Trophoblast cell (in vitro differentiated cells and primary cell): ENCODE measurements at regions not wholly inside any gene's neighbourhood (a gene's known extent, or its start where the extent isn't known, plus 50 kb on each side); places are given as distances from the start of the nearest gene placed in this dataset.
"Not testable (repeated sequence)": the region's sequence is repeated elsewhere in the genome, so short reads cannot be mapped to it uniquely, and the experiment has no call there.

Source experiments
- DNase-seq, 2 donors: peaks; one replicate each; pipeline ENCODE4 v3.0.0-alpha.2; 2016
- H2AFZ ChIP-seq: 2 replicates; pipeline ENCODE4 v1.6.1; 2013; ENCODE audit warnings: low read length, moderate library complexity, mild to moderate bottlenecking; ENCODE audit not compliant: insufficient read depth, poor library complexity
- H2AK5ac ChIP-seq: 2 replicates; pipeline ENCODE4 v1.6.1; 2013; ENCODE audit warnings: mild to moderate bottlenecking, low read length
- H2BK120ac ChIP-seq: 2 replicates; pipeline ENCODE4 v1.6.1; 2013; ENCODE audit warnings: low read length, mild to moderate bottlenecking, moderate library complexity; ENCODE audit not compliant: insufficient read depth, poor library complexity
- H2BK12ac ChIP-seq: 2 replicates; pipeline ENCODE4 v1.6.1; 2013; ENCODE audit warnings: mild to moderate bottlenecking, low read length, moderate library complexity
- H2BK5ac ChIP-seq: 2 replicates; pipeline ENCODE4 v1.6.1; 2013; ENCODE audit warnings: low read length, low read depth, moderate library complexity, mild to moderate bottlenecking; ENCODE audit not compliant: poor library complexity
- H3K14ac ChIP-seq: 2 replicates; pipeline ENCODE4 v1.6.1; 2013; ENCODE audit warnings: mild to moderate bottlenecking, low read length
- H3K18ac ChIP-seq: 2 replicates; pipeline ENCODE4 v1.6.1; 2013; ENCODE audit warnings: mild to moderate bottlenecking, low read length
- H3K23ac ChIP-seq: 2 replicates; pipeline ENCODE4 v1.6.1; 2013; ENCODE audit warnings: low read length
- H3K27ac ChIP-seq: 2 replicates; pipeline ENCODE4 v1.5.1; 2013; ENCODE audit warnings: low read depth, mild to moderate bottlenecking, inconsistent platforms, low read length, moderate library complexity
- H3K27me3 ChIP-seq: 2 replicates; pipeline ENCODE4 v1.6.1; 2013; ENCODE audit warnings: inconsistent platforms, mild to moderate bottlenecking, low read length, moderate library complexity; ENCODE audit not compliant: insufficient read depth
- H3K36me3 ChIP-seq, 2 experiments: 1 replicate in 1 of 2; 2 replicates in 1 of 2; pipeline ENCODE4 v1.6.1; 2013; ENCODE audit warnings: low read length in 2 of 2, mild to moderate bottlenecking in 2 of 2, moderate library complexity in 1 of 2; ENCODE audit not compliant: insufficient read depth in 2 of 2, control insufficient read depth in 1 of 2
- H3K4ac ChIP-seq: 2 replicates; pipeline ENCODE4 v1.6.1; 2013; ENCODE audit warnings: low read depth, mild to moderate bottlenecking, low read length, moderate library complexity
- H3K4me1 ChIP-seq, 2 experiments: 1 replicate in 1 of 2; 2 replicates in 1 of 2; pipeline ENCODE4 v1.6.1; 2013; ENCODE audit warnings: low read length in 2 of 2, mild to moderate bottlenecking in 2 of 2, moderate library complexity in 1 of 2; ENCODE audit not compliant: insufficient read depth in 2 of 2, control insufficient read depth in 1 of 2
- H3K4me2 ChIP-seq: 2 replicates; pipeline ENCODE4 v1.6.1; 2013; ENCODE audit warnings: inconsistent platforms, mild to moderate bottlenecking, low read length, moderate library complexity
- H3K4me3 ChIP-seq: 2 replicates; pipeline ENCODE4 v1.5.1; 2013; ENCODE audit warnings: mild to moderate bottlenecking, low read depth, low read length, inconsistent platforms
- H3K79me1 ChIP-seq: one replicate; pipeline ENCODE4 v1.6.1; 2013; ENCODE audit warnings: low read length
- H3K79me2 ChIP-seq: 2 replicates; pipeline ENCODE4 v1.6.1; 2013; ENCODE audit warnings: low read length, mild to moderate bottlenecking; ENCODE audit not compliant: control insufficient read depth, insufficient read depth, poor library complexity
- H3K9ac ChIP-seq: 2 replicates; pipeline ENCODE4 v1.6.1; 2013; ENCODE audit warnings: mild to moderate bottlenecking, low read length
- H3K9me3 ChIP-seq: 2 replicates; pipeline ENCODE4 v1.6.1; 2013; ENCODE audit warnings: low read depth, mild to moderate bottlenecking, control low read depth, inconsistent platforms, low read length; ENCODE audit not compliant: insufficient read depth
- H4K12ac ChIP-seq: 2 replicates; pipeline ENCODE4 v1.6.1; 2013; ENCODE audit warnings: low read depth, mild to moderate bottlenecking, low read length, moderate library complexity
- H4K8ac ChIP-seq: 2 replicates; pipeline ENCODE4 v1.6.1; 2013; ENCODE audit warnings: low read depth, mild to moderate bottlenecking, low read length, moderate library complexity
- H4K91ac ChIP-seq: one replicate; pipeline ENCODE4 v1.6.1; 2013; ENCODE audit warnings: low read depth, mild to moderate bottlenecking, low read length, moderate library complexity
- WGBS: extraction: QIAGEN DNeasy Blood & Tissue Kit; methylation state at CpG from one replicate; pipeline ENCODE4 v1.1.7; 2013; ENCODE audit warnings: missing lambda C conversion rate; ENCODE audit not compliant: insufficient read length, insufficient coverage; ENCODE audit errors: extremely low coverage; 5-methylcytosine and 5-hydroxymethylcytosine counted together

DNA sequence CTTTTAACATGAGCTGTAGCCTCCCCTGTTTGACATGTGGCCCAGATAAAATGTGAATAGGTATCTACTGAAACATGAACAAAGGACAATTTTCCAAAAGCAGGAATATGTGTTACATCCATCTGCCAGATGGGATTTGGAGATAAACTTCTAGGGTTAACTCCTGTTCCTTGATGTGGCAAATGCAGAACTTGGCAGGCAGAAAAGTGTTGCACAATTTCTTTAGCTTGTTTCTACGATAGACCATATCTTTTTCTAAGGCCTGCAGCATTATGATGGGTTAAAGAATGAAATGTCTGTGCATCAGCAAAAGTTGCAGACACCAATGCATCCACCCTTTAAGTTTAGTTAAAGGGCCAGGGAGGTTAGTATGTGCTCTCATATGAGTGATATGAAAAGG, 96.8 kb downstream of the CPXCR1 start:
- H3K79me2 ChIP-seq, H3K27me3 ChIP-seq, H3K18ac ChIP-seq, H3K4me3 ChIP-seq, H3K4me2 ChIP-seq, H3K14ac ChIP-seq, H4K12ac ChIP-seq, H3K9me3 ChIP-seq, H3K36me3 ChIP-seq, H2AK5ac ChIP-seq, H4K8ac ChIP-seq, H3K4me1 ChIP-seq, H2BK12ac ChIP-seq, DNase-seq, H3K4ac ChIP-seq, H2BK120ac ChIP-seq, H3K9ac ChIP-seq, H2BK5ac ChIP-seq, H3K23ac ChIP-seq, H4K91ac ChIP-seq, H2AFZ ChIP-seq, H3K79me1 ChIP-seq, H3K27ac ChIP-seq: not testable (repeated sequence)
- WGBS = no CpG with 5 or more reads among the region's 1 CpG

DNA sequence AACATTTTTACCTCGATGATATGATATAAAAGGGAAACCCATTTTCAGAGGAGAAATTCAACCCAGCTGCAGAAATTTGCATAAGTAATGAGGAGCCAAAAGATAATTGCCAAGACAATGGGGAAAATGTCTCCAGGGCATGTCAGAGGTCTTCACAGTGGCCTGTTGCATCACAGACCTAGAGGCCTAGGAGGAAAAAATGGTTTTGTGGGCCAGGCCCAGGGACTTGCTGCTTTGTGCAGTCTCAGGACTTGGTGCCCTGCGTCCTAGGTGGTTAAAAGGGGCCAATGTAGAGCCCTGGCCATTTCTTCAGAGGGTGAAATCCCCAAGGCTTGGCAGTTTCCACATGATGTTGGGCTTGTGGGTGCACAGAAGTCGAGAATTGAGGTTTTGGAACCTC, 106.9 kb downstream of the CPXCR1 start:
- Histone ChIP-seq H3K9ac (no peak overlapping the region), H2BK5ac (no peak overlapping the region), H2BK120ac (no peak overlapping the region), H3K4me3 (no peak overlapping the region), H3K4me2 (no peak overlapping the region), H3K23ac (no peak overlapping the region), H3K27ac (no peak overlapping the region), H4K12ac (no peak overlapping the region), H3K14ac (no peak overlapping the region), H3K27me3 (no peaks in the 10 kb centered on the region), H3K4me1 (no peaks in the 10 kb centered on the region), H3K9me3 (no peaks in the 10 kb centered on the region), H3K18ac (no peak overlapping the region), H3K36me3 (no peaks in the 10 kb centered on the region), H4K91ac (no peak overlapping the region), H2BK12ac (no peak overlapping the region), H3K79me1 (no peaks in the 10 kb centered on the region), H4K8ac (no peak overlapping the region), H3K4ac (no peak overlapping the region), H2AFZ (no peak overlapping the region), H3K79me2 (no peaks in the 10 kb centered on the region), H2AK5ac (no peak overlapping the region)
- no peak for DNase-seq
- WGBS = no CpG with 5 or more reads among the region's 3 CpGs

DNA sequence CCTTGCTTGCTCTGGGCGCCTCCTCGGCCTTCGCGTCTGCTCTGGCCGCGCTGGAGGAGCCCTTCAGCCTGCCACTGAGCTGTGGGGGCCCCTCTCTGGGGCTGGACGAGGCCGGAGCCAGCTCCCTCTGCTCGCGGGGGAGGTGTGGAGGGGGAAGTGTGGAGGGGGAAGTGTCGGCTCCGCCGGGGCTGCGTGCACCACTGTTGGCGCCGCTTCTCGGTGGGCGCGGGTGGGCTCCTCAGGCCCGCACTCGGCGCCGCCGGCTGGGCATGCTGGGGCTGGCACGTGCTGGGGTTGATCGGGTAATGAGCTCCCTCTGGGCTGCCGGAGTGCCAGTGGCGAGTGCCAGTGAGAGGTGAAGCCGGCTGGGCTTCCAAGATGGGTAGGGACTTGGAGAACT, 116.7 kb downstream of the CPXCR1 start:
- H3K9me3 ChIP-seq = no peaks in the 10 kb centered on the region
- no peak overlapping the region for H3K27ac ChIP-seq
- H3K23ac ChIP-seq = no peak overlapping the region
- H3K36me3 ChIP-seq = no peaks in the 10 kb centered on the region
- H4K91ac ChIP-seq = no peak overlapping the region
- no peak overlapping the region for H2BK12ac ChIP-seq
- no peak overlapping the region for H2BK120ac ChIP-seq
- H3K4me1 ChIP-seq = no peaks in the 10 kb centered on the region
- H3K18ac ChIP-seq = no peak overlapping the region
- no peak overlapping the region for H2AK5ac ChIP-seq
- H2AFZ ChIP-seq = no peak overlapping the region
- H2BK5ac ChIP-seq = no peak overlapping the region
- H3K79me1 ChIP-seq = no peaks in the 10 kb centered on the region
- no peak overlapping the region for H4K8ac ChIP-seq
- H3K4me2 ChIP-seq = no peak overlapping the region
- H3K79me2 ChIP-seq = no peaks in the 10 kb centered on the region
- H4K12ac ChIP-seq = no peak overlapping the region
- no CpG with 5 or more reads among the region's 29 CpGs for WGBS
- no peak overlapping the region for H3K14ac ChIP-seq
- H3K4me3 ChIP-seq = no peak overlapping the region
- no peaks in the 10 kb centered on the region for H3K27me3 ChIP-seq
- H3K9ac ChIP-seq = no peak overlapping the region
- no peak overlapping the region for H3K4ac ChIP-seq
- no peak for DNase-seq

DNA sequence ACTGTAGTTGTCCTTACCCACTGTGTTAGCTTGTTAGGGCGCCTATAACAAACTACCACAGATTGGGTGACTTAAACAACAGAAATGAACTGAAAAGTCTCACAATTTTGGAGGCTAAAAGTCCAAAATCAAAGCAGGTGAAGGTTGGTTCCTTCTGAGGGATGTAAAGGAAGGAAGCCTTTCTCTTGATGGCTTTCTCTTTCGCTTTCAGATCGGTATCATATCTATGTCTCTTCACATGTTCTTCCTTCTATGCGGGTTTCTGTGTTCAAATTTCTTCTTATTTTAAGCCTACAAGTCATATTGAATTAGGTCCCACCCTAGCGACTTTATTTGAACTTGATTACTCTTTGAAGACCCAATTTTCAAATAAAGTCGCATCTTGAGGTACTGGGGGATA, 118.6 kb downstream of the CPXCR1 start:
- Histone ChIP-seq H3K23ac (no peak overlapping the region), H3K4me2 (no peak overlapping the region)

DNA sequence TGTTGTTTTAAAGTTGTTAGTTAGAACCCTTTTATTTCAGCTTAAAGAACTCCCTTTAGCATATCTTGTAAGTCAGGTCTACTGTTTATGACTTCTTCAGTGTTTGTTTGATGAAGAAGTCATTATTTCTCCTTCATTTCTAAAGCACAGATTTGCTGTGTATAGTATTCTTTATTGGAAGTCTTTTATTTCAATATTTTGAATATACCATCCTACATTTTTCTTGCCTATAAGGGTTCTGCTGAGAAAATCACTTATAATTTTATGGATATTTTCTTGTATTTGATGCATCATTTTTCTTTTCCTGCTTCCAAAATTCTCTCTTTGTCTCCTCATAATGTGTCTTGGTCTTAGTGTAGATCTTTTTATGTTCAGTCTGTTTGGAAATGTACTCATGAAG, 134.5 kb downstream of the CPXCR1 start:
- Histone ChIP-seq H3K27me3 (no peaks in the 10 kb centered on the region), H2BK5ac (no peak overlapping the region), H3K27ac (no peak overlapping the region), H2BK120ac (no peak overlapping the region), H3K4me1 (no peaks in the 10 kb centered on the region), H3K23ac (no peak overlapping the region), H3K36me3 (no peaks in the 10 kb centered on the region), H2BK12ac (no peak overlapping the region), H3K4ac (no peak overlapping the region), H3K4me3 (no peak overlapping the region), H2AFZ (no peak overlapping the region), H3K4me2 (no peak overlapping the region), H3K9ac (no peak overlapping the region), H3K14ac (no peak overlapping the region), H4K12ac (no peak overlapping the region), H4K91ac (no peak overlapping the region), H3K9me3 (no peaks in the 10 kb centered on the region), H3K79me1 (no peaks in the 10 kb centered on the region), H4K8ac (no peak overlapping the region), H3K18ac (no peak overlapping the region), H2AK5ac (no peak overlapping the region), H3K79me2 (no peaks in the 10 kb centered on the region)
- no peak for DNase-seq

More for the DNA sequence above, 118.6 kb downstream of the CPXCR1 start:
- Histone ChIP-seq H3K9me3 (no peaks in the 10 kb centered on the region), H3K4me1 (no peaks in the 10 kb centered on the region), H3K9ac (no peak overlapping the region), H2BK5ac (no peak overlapping the region), H4K91ac (no peak overlapping the region), H2AFZ (no peak overlapping the region), H3K14ac (no peak overlapping the region), H3K4ac (no peak overlapping the region), H3K36me3 (no peaks in the 10 kb centered on the region), H3K27me3 (no peaks in the 10 kb centered on the region), H2BK120ac (no peak overlapping the region), H2BK12ac (no peak overlapping the region), H3K79me1 (no peaks in the 10 kb centered on the region), H3K79me2 (no peaks in the 10 kb centered on the region), H3K18ac (no peak overlapping the region), H4K12ac (no peak overlapping the region), H2AK5ac (no peak overlapping the region), H3K4me3 (no peak overlapping the region), H4K8ac (no peak overlapping the region), H3K27ac (no peak overlapping the region)
- no CpG with 5 or more reads among the region's 6 CpGs for WGBS
- no peak for DNase-seq
